T-helper 2 cell (primary cell): ENCODE measurements at regions not wholly inside any gene's neighbourhood (a gene's known extent, or its start where the extent isn't known, plus 50 kb on each side); places are given as distances from the start of the nearest gene placed in this dataset.

Experiments used
- DNase-seq, 5 experiments: peaks; one replicate each; pipeline versions ENCODE4 v3.0.0 to v3.0.0-alpha.2; 2012 to 2022

DNA sequence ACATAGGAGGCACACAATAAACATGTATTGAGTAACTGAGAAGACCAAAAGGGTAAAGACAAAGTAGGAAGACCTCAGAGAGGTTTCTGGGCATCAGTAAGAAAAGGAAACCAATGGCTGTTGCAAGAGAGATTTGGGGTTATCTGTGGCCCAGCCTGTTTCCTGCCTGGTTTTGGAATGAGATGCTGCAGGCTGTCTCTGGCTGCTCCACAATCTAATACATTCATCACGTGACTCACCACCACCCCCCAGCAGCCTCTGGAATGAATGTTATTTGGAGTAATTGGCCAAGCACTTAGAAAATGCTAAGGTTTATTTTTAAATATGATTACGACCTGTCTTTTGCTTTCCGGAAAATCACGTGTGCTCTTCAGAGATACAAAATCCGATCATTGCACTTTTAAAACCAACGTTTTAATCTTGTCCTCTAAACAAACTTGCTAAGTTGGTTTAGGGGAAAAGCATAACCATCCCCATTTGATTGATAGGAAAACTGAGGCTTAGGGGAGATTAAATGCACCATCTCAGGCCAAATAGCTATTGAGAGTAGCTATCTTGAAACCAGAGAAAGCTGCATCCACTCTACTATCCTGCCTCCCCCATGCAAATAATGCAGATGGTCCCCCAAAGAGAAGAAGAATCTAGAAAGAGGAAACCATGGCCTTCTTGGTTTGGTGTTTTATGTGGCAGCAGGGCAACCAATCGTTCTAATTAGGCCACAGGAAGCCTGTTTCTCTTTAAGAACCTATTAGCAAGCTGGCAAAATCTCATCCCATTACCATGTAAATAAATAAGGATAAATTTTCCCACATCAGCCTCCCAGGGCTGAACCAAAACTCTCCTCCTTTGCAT, 151.8 kb upstream of the ADRA1B start:
- DNase-seq = peak in 1 of 5 experiments; percentile 37

DNA sequence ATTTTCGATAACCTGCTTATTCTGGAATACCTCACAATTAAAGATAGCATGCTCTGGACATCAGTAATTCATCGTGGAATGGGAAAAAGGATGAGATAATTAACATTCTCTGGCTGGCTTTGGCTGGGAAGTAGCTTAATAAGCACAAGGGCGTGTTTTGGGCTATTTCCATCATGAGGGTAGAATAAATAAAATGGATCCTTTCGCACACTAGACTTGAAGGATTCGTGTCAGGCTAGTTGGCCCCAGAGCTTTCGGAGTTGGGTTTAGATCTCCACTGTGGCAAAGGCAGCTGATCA, 151.2 kb upstream of the ADRA1B start:
- no peak for DNase-seq

DNA sequence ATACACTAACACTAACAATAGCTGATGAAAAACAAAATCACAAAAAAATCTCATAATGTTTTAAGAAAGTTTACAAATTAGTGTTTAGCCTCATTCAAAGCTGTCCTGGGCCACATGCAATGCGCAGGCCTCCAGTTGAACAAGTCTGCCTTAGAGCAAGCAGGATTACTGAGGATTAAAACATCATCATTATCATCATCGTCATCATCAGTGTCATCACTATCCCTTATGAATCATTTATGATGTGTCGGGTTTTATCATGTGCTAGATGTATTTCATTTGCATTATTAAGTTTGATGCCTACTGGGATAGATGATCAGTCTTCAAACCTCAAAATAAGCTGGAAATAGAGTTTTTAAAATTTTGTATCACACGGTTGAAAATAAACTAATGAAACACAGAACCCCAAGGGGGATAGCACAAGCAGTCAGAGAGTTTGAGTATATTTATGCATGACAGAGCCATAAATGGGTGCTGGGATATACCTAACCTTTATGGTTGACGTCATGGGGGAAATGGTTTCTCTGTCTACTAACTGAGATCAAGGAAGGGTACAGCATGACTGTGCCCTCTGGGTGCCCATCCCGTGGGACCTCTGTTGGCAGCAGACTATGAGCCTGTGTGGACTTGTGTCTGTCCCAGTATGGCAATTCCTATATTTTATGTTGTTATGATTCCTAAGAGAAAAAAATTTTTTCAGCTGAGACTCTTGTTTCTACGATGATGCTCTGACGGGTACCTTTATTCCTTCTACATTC, 150.3 kb upstream of the ADRA1B start:
- DNase-seq = no peak

DNA sequence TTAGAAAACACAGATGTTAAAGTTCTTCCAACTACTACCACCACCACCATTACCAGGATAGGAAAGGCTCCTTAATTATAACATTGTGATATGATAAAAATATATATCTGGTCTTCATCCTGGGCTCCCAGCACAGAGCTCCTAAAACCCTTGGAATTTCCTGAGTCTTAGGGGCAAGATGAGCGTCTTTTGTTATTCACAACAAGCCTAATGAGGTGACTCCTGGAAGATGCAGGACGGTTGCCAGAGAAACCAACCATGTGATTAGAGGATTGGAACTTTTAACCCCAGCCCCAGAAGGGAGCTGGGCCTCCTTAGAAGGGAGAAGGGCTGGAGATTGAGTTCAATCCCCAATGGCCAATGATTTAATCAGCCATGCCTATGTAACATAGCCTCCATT, 148.0 kb upstream of the ADRA1B start:
- DNase-seq = no peak

DNA sequence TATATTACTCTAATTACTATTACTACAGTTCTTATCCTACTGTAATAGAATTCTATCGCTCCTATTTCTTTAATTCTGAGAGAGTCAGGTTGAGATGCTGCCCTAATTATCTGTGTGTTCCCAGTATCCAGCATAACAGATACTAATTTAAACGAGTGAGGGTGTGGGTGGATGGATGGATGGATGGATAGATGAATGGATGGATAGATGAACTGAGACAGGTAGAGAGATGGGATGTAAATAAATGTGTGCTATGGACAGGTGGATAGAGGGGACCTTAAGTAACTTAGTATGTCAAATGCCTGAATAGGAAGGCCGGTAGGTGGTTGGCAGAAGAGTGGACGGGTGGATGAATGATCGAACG, 143.6 kb upstream of the ADRA1B start:
- no peak for DNase-seq

DNA sequence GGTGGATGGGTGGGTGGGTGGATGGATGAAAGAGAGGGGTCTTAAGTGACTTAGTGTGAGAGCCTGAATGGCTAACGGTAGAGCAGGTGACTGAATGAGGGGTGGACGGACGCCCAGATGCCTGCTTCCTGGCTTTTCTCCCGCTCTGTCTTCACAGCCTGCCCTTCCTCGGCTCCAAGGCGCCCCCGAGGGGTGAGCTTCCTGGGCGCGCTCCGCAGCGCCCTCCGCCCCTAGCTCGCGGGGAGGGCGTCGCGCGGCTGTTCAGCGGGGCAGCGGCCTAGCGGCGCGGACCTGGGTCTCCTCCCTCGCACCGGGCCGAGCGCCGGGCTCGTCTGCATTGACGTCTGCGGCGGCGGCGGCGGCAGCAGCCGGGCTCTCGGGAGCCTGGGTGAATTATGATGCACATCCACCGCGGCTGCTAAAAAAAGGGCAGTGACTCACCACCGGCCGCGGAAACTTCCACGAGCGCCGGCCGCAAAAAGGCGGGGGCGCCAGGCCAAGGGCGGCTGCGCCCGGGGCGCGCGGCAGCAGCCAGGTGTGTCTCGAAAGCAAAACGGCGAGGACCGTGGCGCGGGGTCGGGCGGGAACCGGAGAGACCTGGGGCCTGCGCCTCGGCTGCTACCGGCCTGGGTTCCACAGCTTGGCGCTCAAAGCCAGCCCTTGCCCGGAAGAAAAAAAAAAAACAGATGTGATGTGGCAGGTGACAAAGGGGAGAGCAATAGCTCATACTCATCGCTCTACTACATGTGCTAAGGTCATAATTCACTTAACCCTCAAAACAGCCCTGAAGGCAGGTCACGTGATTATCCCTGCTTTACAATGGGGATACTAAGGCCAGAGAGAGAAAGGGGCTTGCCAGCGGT, 143.0 kb upstream of the ADRA1B start:
- peak in 4 of 5 experiments; percentile 6 to 81 (median 69) for DNase-seq

DNA sequence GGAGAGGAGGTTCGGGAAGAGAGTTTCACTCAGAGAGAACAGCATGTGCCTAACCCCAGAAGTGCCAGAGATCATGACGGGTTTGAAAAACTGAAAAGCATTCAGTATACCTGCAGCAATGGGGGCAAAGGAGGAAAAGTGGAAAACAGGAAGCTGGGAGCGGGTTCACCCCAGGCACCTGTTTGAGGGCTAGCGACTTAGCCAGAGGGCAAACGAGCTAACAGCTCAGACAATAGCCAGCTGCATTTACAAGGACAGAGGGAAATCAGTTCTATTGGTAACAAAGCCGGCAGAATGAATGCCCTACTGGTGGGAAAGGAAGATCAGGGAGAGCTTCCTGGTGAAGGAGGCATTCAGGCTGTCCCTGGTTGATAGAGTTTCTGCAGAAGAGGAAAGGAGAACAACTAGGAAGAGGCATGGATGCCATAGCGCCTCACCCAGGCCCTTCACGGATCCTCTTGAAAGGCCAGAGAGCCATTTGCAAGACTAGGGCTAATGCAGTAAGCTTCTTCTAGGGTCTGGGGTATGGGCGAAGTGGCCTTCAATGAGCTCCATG, 141.7 kb upstream of the ADRA1B start:
- DNase-seq = no peak

DNA sequence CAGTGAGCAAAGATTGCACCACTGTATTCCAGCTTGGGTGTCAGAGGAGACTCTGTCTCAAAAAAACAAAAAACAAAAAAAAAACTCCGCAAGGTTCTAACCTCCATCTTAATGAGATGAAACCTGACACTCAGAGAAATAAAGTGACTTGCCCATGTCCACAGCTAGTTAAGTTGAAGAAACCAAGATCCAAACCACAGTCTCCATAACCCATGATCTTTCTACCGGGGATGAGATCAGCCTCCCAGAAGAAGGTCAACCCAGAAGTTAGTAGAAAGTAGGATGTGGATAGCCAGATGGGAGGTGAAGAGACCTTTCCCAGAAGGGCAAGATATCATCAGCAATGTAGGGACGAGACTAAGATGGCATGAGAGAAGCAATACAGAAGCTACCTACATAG, 140.4 kb upstream of the ADRA1B start:
- DNase-seq = no peak

DNA sequence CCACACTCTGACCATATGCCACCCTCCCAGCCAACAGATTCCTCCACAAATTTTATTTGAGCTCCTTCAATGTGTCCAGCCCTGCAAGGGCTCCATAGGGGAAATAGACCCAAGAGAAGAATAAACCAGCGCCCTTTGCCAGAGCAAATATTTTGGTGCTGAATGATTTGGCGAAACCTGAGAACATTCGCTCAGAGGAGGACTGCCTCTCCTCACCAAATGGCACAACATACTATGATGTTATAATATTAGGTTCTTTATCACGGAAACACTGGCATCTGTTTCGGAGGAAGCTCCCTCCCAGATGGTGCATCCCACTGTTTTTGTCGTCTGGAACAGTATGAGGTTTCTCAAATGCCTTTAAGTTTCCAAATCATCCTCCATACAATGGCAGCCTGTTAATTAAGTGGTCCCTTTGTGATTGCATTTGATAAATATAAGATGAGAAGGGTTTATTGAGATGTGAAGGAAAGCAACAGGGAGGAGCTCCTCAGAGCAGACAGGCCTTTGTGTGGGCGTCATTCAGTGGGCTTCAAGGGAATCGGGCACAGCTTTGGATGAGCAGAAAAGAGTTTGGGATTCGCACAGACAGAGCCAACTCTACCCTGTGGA, 139.1 kb upstream of the ADRA1B start:
- no peak for DNase-seq

DNA sequence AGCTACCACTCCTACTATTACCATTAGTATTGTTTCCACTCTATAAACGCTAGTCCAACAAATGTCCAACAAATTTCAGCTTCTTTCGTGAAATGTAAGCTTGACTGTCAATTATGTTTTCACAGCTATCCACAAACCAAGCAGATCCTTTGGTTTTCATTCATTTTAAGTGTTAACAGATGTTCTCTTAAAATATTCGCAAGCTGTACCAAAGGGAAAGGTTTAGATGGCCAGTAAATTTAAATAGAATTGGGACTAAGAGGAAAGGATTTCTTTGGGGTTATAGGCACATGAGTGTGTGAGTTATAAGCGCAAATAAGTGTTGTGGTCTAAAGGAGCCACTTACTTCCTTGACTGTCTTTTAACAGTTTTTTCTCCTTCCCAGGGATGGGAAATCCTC, 136.8 kb upstream of the ADRA1B start:
- no peak for DNase-seq

DNA sequence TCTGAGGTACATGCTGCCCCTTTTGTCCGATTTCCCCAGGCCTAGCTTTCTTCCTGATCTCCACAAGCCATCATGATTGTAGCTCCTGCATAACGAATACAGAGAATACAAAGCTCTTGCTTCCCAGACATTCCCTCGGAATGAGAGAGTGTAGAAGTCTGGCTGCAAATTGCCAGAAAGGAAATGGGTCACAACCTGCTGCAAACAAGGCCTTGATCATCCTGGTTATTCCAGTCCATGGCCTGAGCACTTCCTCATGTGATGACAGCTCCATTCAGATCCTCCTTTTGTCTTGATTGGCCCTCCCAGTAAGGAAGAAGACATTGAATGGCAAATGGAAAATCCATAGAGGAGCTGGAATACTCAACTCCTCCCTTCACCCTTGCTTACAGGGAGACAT, 136.0 kb upstream of the ADRA1B start:
- DNase-seq = no peak

DNA sequence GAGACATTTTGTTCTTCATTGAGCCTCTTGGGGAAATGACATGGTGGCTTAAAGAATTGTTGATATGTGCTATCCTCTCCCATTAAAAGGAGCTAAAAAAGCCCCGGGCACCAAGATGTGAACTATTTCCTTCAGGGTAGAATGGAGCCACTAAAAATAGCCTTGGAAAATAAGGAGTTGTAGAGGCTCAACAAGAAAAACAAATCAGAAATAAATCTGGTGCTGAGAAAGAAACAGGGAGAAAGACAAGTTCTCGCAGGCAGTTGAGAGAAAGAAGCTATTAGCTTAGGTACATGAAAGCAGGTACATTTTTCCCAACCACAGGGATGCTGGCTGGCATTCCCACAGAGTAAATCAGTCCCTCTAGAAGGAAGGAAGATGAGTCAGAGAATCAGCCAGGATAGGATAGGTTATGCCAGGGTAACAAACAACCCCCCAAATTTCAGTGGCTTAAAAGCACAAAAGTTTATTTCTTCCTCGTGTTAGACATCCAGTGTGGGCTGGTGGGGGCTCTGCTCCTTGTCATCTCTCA, 134.6 kb upstream of the ADRA1B start:
- no peak for DNase-seq

DNA sequence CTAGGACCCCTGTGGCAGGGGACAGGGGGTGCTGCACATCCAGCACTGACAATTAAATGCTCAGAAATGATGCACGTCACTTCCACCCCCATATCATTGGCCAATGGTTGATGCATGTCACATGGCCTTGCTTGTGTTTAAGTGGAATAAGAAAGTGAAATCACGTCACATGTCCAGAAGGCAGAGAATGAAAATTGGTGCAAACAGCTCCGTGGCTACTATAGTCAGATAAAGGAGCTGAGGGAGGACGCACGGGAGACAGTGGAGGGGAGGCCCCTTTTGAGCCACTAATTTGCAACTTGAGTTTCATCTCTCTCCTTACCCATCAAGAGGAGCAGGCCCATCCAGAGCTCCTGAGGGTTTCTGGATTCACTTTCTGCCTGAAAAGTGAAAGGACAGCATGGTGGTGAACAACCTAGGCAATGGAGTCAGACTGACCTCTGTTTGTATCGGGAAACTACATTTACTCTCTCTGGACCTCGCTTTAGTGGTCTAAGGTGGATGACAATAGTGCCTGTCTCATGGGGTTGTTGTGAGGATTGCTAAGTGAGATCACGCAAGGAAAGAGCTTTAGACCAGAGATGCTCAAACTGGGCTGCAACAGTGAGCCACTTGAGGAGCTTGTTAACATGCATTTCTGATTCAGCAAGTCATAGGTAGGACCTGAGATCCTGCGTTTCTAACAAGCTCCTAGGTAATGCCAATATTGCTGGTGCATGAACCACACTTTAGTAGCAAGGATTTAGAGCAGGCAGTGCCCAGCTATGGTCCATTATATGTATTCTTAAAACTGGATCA, 133.9 kb upstream of the ADRA1B start:
- no peak for DNase-seq

DNA sequence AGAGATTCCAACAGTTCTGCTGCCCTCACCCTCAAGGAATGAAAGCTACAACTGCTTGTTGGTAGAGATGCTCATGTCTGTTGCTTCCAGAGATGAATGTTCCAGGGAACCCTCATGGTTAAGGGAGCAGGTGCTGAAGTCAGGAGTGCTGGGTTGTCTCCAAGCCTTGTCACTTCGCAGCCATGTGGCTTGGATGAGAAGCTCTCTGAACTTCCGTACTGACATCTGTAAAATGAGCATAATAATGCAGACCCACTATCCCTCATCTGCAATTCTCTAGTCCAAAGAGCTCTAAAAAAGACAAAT, 133.3 kb upstream of the ADRA1B start:
- no peak for DNase-seq

DNA sequence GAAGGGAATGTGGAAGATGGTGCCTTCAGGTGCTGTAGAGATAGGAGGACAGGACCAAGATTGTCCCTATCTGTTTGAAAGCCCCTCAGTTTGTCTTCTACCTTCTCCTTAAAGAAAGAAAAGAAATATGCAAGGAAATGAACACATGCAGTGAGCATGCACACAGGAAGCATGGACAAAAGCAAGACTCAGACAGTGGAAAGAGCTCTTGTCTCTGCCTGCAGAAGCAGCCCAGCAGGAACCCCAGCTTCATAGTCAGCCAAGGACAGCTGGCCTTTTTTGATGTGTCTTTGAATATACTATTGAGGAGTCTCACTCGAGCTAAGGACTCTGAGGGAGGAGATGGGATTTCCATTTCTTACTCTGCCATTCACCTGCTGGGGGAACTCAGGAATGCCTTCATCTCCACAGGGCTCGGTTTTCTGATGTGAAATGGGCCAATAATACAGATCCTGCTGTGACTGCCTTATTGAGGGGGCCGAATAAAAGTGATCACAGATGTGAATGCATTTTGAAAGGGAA, 132.5 kb upstream of the ADRA1B start:
- no peak for DNase-seq

DNA sequence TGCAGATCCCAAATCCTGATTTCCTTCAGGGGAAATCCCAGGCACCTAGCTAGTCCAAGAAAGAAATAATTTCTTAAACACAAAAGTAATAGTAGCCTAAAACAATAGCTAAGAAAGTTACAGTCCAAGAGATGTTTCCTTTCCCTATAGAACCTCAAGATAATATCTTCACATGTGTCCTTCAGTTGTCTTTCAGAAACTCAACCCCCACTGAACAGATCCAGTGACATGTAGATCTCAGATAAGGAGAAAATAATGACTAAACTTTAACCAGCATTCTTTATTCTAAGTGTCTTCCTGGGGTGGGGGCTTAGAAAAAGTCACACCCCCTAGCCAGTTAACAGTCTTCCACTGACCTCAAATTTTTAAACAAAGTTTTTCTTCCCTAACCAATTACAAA, 131.3 kb upstream of the ADRA1B start:
- DNase-seq = no peak

DNA sequence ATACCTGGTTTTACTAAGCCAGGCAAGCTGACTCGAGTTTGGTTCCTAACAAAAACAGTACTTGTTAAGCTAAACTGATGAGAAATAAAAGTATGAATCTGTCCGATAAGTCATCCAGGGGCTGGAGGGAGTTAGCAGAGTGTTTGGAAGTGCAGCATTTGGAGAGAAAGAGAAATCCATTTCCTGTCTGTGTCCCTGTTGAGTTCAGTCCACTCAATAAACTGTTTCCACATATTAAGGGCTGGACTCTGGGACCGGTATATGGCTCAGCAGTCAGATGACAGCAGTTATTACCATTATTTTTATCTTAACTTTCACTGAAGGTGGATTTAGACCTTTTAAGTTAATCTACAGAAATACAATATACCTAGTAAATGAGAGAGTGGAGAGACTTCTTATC, 130.6 kb upstream of the ADRA1B start:
- no peak for DNase-seq

DNA sequence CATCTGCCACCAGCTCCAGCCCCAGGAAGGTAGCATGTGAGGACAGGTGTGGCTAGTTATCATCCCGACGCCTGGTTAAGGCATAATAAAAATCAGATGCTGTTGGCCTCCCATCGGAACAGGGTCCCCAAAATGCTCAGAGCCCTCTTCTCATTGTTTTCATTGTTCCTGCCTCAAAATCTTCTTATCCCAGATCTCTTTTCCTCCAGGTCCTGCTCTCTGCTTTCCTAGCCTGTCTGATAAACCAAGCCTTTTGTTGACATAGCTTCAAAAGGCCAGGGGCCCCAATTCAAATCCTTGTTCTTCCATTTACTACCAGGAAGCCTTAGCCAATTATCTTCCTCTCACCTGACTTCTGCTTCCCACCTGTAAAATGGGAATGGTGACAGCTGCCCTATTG, 130.1 kb upstream of the ADRA1B start:
- no peak for DNase-seq

DNA sequence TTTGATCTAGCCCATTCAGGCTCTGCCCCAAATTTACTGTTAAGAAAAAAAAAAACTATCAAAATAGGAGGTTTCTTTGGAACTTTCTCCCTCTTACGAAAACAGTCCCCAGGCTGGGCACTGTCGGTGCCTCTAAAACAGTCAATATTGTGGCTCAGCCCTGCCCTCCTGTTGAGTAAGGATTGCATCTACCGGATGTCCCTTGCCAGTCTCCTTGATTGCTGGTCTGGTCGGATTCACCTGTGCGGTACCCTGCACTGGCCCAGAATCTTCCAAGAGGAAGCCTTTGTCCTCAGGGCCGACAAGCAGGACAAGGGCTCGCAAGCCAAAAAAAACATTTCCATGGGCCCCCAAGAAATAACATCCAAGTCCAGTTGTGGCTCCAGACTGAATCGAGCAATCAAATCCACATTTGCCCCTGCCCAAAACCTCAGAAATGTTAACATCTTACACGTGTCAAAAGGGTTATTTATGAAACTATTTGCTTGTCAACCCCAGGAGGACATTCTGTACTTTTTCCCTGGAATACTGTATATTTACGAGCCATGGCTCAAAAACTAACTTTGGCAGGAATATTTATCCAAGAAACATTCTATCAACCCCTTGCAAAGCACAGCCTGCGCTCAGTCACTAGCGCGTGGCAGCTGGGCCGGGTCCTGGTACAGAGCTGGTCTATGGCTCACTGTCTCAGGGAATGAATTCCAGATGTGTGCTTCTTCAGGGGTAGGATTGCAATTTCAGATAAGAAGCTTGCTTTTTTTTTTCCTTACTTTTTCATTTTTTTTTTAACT, 129.2 kb upstream of the ADRA1B start:
- DNase-seq = no peak

DNA sequence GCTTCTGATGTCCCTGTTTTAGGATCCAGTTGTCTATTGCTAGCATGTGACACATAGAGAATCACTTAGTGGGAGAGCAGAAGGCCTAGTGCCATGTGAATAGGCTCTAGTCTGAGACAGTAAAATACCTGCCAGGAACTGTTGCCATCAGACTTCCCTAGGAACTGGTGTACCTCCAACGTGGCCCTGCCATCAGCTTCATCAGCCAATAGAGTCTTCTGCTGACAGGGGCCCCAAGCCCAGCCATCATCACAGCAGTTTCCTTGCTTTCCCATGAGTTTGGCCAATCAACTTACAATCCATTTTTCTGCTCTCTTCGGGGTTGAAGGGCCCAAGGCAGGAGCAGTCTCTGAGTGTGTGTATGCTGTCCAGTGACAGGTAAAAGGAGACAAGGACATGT, 128.4 kb upstream of the ADRA1B start:
- DNase-seq = no peak

DNA sequence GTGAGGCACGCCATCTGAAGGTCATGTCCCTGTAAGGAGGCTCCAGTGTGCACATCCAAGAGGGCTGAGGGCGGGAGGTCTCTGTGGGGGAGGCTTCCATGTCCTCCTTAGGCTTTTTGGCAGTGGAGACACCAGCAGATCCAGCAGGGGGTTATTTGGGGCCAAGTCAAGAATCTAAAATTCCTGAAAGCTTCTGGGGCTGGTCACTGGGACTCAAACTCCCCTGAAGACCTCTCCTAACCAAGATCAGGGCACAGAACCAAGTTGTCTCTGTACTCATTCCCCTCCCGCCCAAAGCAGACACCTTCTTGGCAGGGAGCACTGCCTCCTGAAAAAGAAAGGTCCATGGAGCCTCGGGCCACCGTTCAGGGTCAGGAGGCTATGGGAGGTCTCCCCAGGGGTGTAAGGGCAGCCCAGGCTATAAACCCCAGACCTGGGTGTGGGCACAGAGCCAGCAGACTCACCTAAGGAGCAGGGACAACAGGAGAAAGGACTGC, 127.4 kb upstream of the ADRA1B start:
- no peak for DNase-seq
